H9 (cell line): ENCODE measurements at regions not wholly inside any gene's neighbourhood (a gene's known extent, or its start where the extent isn't known, plus 50 kb on each side); places are given as distances from the start of the nearest gene placed in this dataset.

ENCODE experiments used
- DNase-seq: peaks from one replicate; pipeline ENCODE4 v3.0.0-alpha.2; 2017
- H2AFZ ChIP-seq: one replicate; pipeline ENCODE4 v1.6.1; 2013; ENCODE audit warnings: mild to moderate bottlenecking, low read length, control low read depth, moderate library complexity
- H2AK5ac ChIP-seq: 2 replicates; pipeline ENCODE4 v1.6.1; 2013; ENCODE audit warnings: low read length, control low read depth, mixed read lengths; ENCODE audit not compliant: insufficient read length
- H2BK120ac ChIP-seq: one replicate; pipeline ENCODE4 v1.6.1; 2013; ENCODE audit warnings: low read depth, mild to moderate bottlenecking, low read length, control low read depth, inconsistent platforms; ENCODE audit not compliant: poor library complexity, severe bottlenecking
- H2BK12ac ChIP-seq: 2 replicates; pipeline ENCODE4 v1.6.1; 2013; ENCODE audit warnings: low read length, control low read depth, mixed read lengths, low read depth; ENCODE audit not compliant: insufficient read length
- H2BK15ac ChIP-seq: 2 replicates; pipeline ENCODE4 v1.6.1; 2013; ENCODE audit warnings: low read depth, low read length, control low read depth
- H2BK20ac ChIP-seq: one replicate; pipeline ENCODE4 v1.6.1; 2013; ENCODE audit warnings: low read depth, mild to moderate bottlenecking, low read length, control low read depth, inconsistent platforms; ENCODE audit not compliant: poor library complexity, severe bottlenecking
- H2BK5ac ChIP-seq: 2 replicates; pipeline ENCODE4 v1.6.1; 2013; ENCODE audit warnings: low read length, control low read depth, mixed read lengths; ENCODE audit not compliant: insufficient read length
- H3K14ac ChIP-seq: 2 replicates; pipeline ENCODE4 v1.6.1; 2013; ENCODE audit warnings: low read length, control low read depth; ENCODE audit not compliant: insufficient read depth
- H3K18ac ChIP-seq: 2 replicates; pipeline ENCODE4 v1.6.1; 2013; ENCODE audit warnings: low read depth, mild to moderate bottlenecking, mixed read lengths, low read length, control low read depth; ENCODE audit not compliant: insufficient read length
- H3K23ac ChIP-seq: 2 replicates; pipeline ENCODE4 v1.6.1; 2013; ENCODE audit warnings: low read length, control low read depth, mixed read lengths, low read depth; ENCODE audit not compliant: insufficient read length
- H3K23me2 ChIP-seq: 2 replicates; pipeline ENCODE4 v1.6.1; 2013; ENCODE audit warnings: low read depth, mild to moderate bottlenecking, mixed read lengths, low read length, control low read depth; ENCODE audit not compliant: insufficient read length, poor library complexity, severe bottlenecking
- H3K27ac ChIP-seq: 2 replicates; pipeline ENCODE4 v1.5.1; 2013; ENCODE audit warnings: low read length, control low read depth, mixed read lengths, low read depth; ENCODE audit not compliant: insufficient read length
- H3K27me3 ChIP-seq: 2 replicates; pipeline ENCODE4 v1.6.1; 2013; ENCODE audit warnings: low read length, control low read depth, inconsistent platforms; ENCODE audit not compliant: insufficient read depth
- H3K4ac ChIP-seq: 2 replicates; pipeline ENCODE4 v1.6.1; 2013; ENCODE audit warnings: low read depth, mild to moderate bottlenecking, control low read depth, inconsistent platforms, low read length, moderate library complexity
- H3K4me1 ChIP-seq: 2 replicates; pipeline ENCODE4 v1.6.1; 2013; ENCODE audit warnings: low read length, control low read depth, inconsistent platforms; ENCODE audit not compliant: insufficient read depth
- H3K4me2 ChIP-seq: 2 replicates; pipeline ENCODE4 v1.6.1; 2013; ENCODE audit warnings: low read length, control low read depth, mixed read lengths; ENCODE audit not compliant: insufficient read length, insufficient read depth
- H3K56ac ChIP-seq: 2 replicates; pipeline ENCODE4 v1.6.1; 2013; ENCODE audit warnings: low read depth, mild to moderate bottlenecking, mixed read lengths, low read length, control low read depth; ENCODE audit not compliant: insufficient read length
- H3K79me1 ChIP-seq: 2 replicates; pipeline ENCODE4 v1.6.1; 2013; ENCODE audit warnings: low read depth, mild to moderate bottlenecking, moderate library complexity, low read length, control low read depth, inconsistent platforms; ENCODE audit not compliant: insufficient read depth, poor library complexity, severe bottlenecking
- H3K79me2 ChIP-seq: 2 replicates; pipeline ENCODE4 v1.6.1; 2013; ENCODE audit warnings: low read length, control low read depth, inconsistent platforms; ENCODE audit not compliant: insufficient read depth
- H3K9ac ChIP-seq: 2 replicates; pipeline ENCODE4 v1.6.1; 2013; ENCODE audit warnings: low read length, control low read depth, mixed read lengths; ENCODE audit not compliant: insufficient read length; ENCODE audit errors: extremely low read depth
- H3K9me3 ChIP-seq: one replicate; pipeline ENCODE4 v1.6.1; 2013; ENCODE audit warnings: low read depth, low read length, inconsistent platforms; ENCODE audit not compliant: control insufficient read depth
- H3T11ph ChIP-seq: one replicate; pipeline ENCODE4 v1.6.1; 2013; ENCODE audit warnings: mild to moderate bottlenecking, low read length, control low read depth, inconsistent platforms
- H4K20me1 ChIP-seq: one replicate; pipeline ENCODE4 v1.6.1; 2013; ENCODE audit not compliant: control insufficient read depth, insufficient read length, insufficient read depth
- H4K5ac ChIP-seq: 2 replicates; pipeline ENCODE4 v1.6.1; 2013; ENCODE audit warnings: low read depth, mild to moderate bottlenecking, mixed read lengths, low read length, control low read depth; ENCODE audit not compliant: insufficient read length
- H4K8ac ChIP-seq: replicated peaks from 2 replicates; pipeline ENCODE4 v1.6.1; 2013; ENCODE audit warnings: low read length, control low read depth, mixed read lengths, low read depth; ENCODE audit not compliant: insufficient read length
- H4K91ac ChIP-seq: 2 replicates; pipeline ENCODE4 v1.6.1; 2013; ENCODE audit warnings: low read depth, mild to moderate bottlenecking, moderate library complexity, mixed read lengths, low read length, control low read depth; ENCODE audit not compliant: insufficient read length
- H3K27ac Mint-ChIP-seq, 3 experiments: 2 replicates in 2 of 3; 3 replicates in 1 of 3; pipeline ENCODE4 v1.8.0; 2020 to 2021; ENCODE audit warnings: mixed read lengths in 3 of 3, mild to moderate bottlenecking in 1 of 3, moderate library complexity in 1 of 3
- H3K27me3 Mint-ChIP-seq: 2 replicates; pipeline ENCODE4 v1.8.0; 2021; ENCODE audit warnings: low read depth, mild to moderate bottlenecking, moderate library complexity, mixed read lengths
- H3K36me3 Mint-ChIP-seq, 3 experiments: 2 replicates in 2 of 3; 3 replicates in 1 of 3; pipeline ENCODE4 v1.8.0; 2020 to 2021; ENCODE audit warnings: low read depth in 3 of 3, mixed read lengths in 3 of 3; ENCODE audit not compliant: insufficient read depth in 1 of 3
- H3K4me1 Mint-ChIP-seq, 2 experiments: 2 replicates each; pipeline ENCODE4 v1.8.0; 2020; ENCODE audit warnings: mixed read lengths in 2 of 2
- H3K4me3 Mint-ChIP-seq, 2 experiments: 2 replicates in 1 of 2; 3 replicates in 1 of 2; pipeline ENCODE4 v1.8.0; 2020 to 2021; ENCODE audit warnings: mild to moderate bottlenecking in 2 of 2, mixed read lengths in 2 of 2, moderate library complexity in 1 of 2
- H3K9me3 Mint-ChIP-seq, 2 experiments: 2 replicates in 1 of 2; 3 replicates in 1 of 2; pipeline ENCODE4 v1.8.0; 2020; ENCODE audit warnings: mild to moderate bottlenecking in 2 of 2, mixed read lengths in 2 of 2, moderate library complexity in 1 of 2
- WGBS: extraction: QIAGEN DNeasy Blood & Tissue Kit; methylation state at CpG from one replicate; pipeline ENCODE4 v1.1.7; 2013; ENCODE audit warnings: missing lambda C conversion rate, low lambda C conversion rate, mixed read lengths; ENCODE audit not compliant: insufficient read length; ENCODE audit errors: extremely low coverage; 5-methylcytosine and 5-hydroxymethylcytosine counted together
- TF ChIP-seq, protein P1 (sequence below): fragments of 200-600 bp; sonication (generic); conservative IDR thresholded peaks from 3 replicates; pipeline ENCODE4 v1.8.0; 2021; ENCODE audit warnings: antibody characterized with exemption, mild to moderate bottlenecking

- no peaks in the 10 kb centered on the region for H3K27me3 Mint-ChIP-seq
These were observed 521.3 kb upstream of the SALL3 start for GRCh38 chr18:78458356-78458755.

More at GRCh38 chr18:78458356-78458755, 521.3 kb upstream of the SALL3 start:
- no peaks in the 10 kb centered on the region for H3K9me3 ChIP-seq
- H3K79me1 ChIP-seq = no peaks in the 10 kb centered on the region
- H3K79me2 ChIP-seq = no peaks in the 10 kb centered on the region
- no peaks in the 10 kb centered on the region for H4K20me1 ChIP-seq
- no peak overlapping the region for H3T11ph ChIP-seq
- TF ChIP-seq, protein P1, sequence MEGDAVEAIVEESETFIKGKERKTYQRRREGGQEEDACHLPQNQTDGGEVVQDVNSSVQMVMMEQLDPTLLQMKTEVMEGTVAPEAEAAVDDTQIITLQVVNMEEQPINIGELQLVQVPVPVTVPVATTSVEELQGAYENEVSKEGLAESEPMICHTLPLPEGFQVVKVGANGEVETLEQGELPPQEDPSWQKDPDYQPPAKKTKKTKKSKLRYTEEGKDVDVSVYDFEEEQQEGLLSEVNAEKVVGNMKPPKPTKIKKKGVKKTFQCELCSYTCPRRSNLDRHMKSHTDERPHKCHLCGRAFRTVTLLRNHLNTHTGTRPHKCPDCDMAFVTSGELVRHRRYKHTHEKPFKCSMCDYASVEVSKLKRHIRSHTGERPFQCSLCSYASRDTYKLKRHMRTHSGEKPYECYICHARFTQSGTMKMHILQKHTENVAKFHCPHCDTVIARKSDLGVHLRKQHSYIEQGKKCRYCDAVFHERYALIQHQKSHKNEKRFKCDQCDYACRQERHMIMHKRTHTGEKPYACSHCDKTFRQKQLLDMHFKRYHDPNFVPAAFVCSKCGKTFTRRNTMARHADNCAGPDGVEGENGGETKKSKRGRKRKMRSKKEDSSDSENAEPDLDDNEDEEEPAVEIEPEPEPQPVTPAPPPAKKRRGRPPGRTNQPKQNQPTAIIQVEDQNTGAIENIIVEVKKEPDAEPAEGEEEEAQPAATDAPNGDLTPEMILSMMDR = no peak
- no peak overlapping the region for H4K5ac ChIP-seq
- Mint-ChIP-seq H3K27ac (no peak overlapping the region), H3K9me3 (peaks cover 3% of the 10 kb centered on the region in 2 experiments; a peak in 3 of 5 replicates), H3K36me3 (no peaks in the 10 kb centered on the region), H3K4me3 (no peak overlapping the region), H3K4me1 (peaks cover 3 to 4% of the 10 kb centered on the region in 2 experiments)
- no peak overlapping the region for H2AFZ ChIP-seq
- H2BK15ac ChIP-seq = no peak overlapping the region
- no peaks in the 10 kb centered on the region for H3K23me2 ChIP-seq
- no peak overlapping the region for H2BK120ac ChIP-seq
- no peaks in the 10 kb centered on the region for H3K27me3 ChIP-seq
- DNase-seq = no peak
- no peak overlapping the region for H3K18ac ChIP-seq
- H3K27ac ChIP-seq = no peak overlapping the region
- no peak overlapping the region for H2BK5ac ChIP-seq
- no CpG with 5 or more reads among the region's 4 CpGs for WGBS
- no peak overlapping the region for H3K23ac ChIP-seq
- H3K14ac ChIP-seq = no peak overlapping the region
- H4K91ac ChIP-seq = no peak overlapping the region
- H3K56ac ChIP-seq = no peak overlapping the region
- no peak overlapping the region for H3K4ac ChIP-seq
- no peak overlapping the region for H2BK20ac ChIP-seq
- H4K8ac ChIP-seq = no peak overlapping the region
- H3K4me1 ChIP-seq = no peaks in the 10 kb centered on the region
- H3K4me2 ChIP-seq = no peak overlapping the region
- no peak overlapping the region for H3K9ac ChIP-seq
- H2BK12ac ChIP-seq = no peak overlapping the region
- no peak overlapping the region for H2AK5ac ChIP-seq
